K562 (cell line): ENCODE measurements at regions not wholly inside any gene's neighbourhood (a gene's known extent, or its start where the extent isn't known, plus 50 kb on each side); places are given as distances from the start of the nearest gene placed in this dataset.
"Not testable (repeated sequence)": the region's sequence is repeated elsewhere in the genome, so short reads cannot be mapped to it uniquely, and the experiment has no call there.

Experiments used
- ATAC-seq: fragments of 200-7000 bp; cut with Tn5 transposase; 3 replicates; pipeline ENCODE4 v1.9.1; 2020; ENCODE audit warnings: moderate library complexity
- BruUV-seq: library from RNA; stranded (reverse); fragments of 400-500 nt; replicated peaks from 2 replicates; lab custom pipeline; 2021; lab: Mats Ljungman, UMichigan
- CTCF ChIA-PET: fragments of 300-600 bp; formaldehyde crosslinking; extraction: SDS; loops from one replicate; lab custom pipeline; 2021; ENCODE audit warnings: low intra/inter-chr PET ratio; lab: Yijun Ruan, JAX
- POLR2A ChIA-PET: fragments of 300-600, 350-650 bp; sonication (Branson Sonifier 250); formaldehyde crosslinking; extraction: SDS; loops from one replicate; lab custom pipeline; 2021; ENCODE audit warnings: antibody characterized with exemption, inconsistent platforms; lab: Yijun Ruan, JAX
- DNase-seq, 4 experiments: peaks; one replicate each; pipeline versions ENCODE4 v3.0.0 to v3.0.0-alpha.2; 2011 to 2018; ENCODE audit warnings: low spot score in 3 of 4, mixed read lengths in 3 of 4; ENCODE audit errors: extremely low read depth in 1 of 4
- FAIRE-seq: peaks from 2 replicates; lab custom pipeline; 2011; peaks lifted over from hg19 to GRCh38; lab: Jason Lieb, UNC
- H2AFZ ChIP-seq: 2 replicates; pipeline ENCODE4 v1.6.0; 2011; ENCODE audit warnings: low read depth, low read length, control low read depth, inconsistent platforms
- H3K27ac ChIP-seq: fragments of 200-600 bp; 3 replicates; pipeline ENCODE4 v1.8.0; 2011; ENCODE audit warnings: low read depth, mild to moderate bottlenecking, control low read depth, inconsistent platforms, low read length, moderate library complexity, mixed read lengths; ENCODE audit errors: extremely low read depth
- H3K27me3 ChIP-seq, 2 experiments: fragments of 300-600 bp in 1 of 2; 2 replicates in 1 of 2; 3 replicates in 1 of 2; pipeline versions ENCODE4 v1.6.0 to v1.8.0; 2011; ENCODE audit warnings: inconsistent platforms in 2 of 2, low read length in 2 of 2, mild to moderate bottlenecking in 1 of 2, mixed read lengths in 1 of 2, moderate library complexity in 1 of 2; ENCODE audit not compliant: control insufficient read depth in 2 of 2, insufficient read depth in 2 of 2
- H3K36me3 ChIP-seq: fragments of 300-600 bp; 3 replicates; pipeline ENCODE4 v1.8.0; 2011; ENCODE audit warnings: mild to moderate bottlenecking, low read length, inconsistent platforms; ENCODE audit not compliant: control insufficient read depth, insufficient read depth
- H3K4me1 ChIP-seq, 2 experiments: fragments of 200-600 bp in 1 of 2; replicated peaks in 1 of 2; 2 replicates in 1 of 2; 3 replicates in 1 of 2; pipeline versions ENCODE4 v1.5.1 to v1.8.0; 2011; ENCODE audit warnings: inconsistent platforms in 2 of 2, low read length in 2 of 2, mild to moderate bottlenecking in 1 of 2, mixed read lengths in 1 of 2, moderate library complexity in 1 of 2; ENCODE audit not compliant: control insufficient read depth in 2 of 2, insufficient read depth in 2 of 2
- H3K4me2 ChIP-seq: 2 replicates; pipeline ENCODE4 v1.6.1; 2011; ENCODE audit warnings: low read length, control low read depth, inconsistent platforms, mixed read lengths; ENCODE audit not compliant: insufficient read depth
- H3K4me3 ChIP-seq: fragments of 200-600 bp; sonication (generic), shearing (Covaris generic); 2 replicates; pipeline ENCODE4 v1.5.1; 2016; ENCODE audit warnings: control low read depth, inconsistent platforms
- H3K79me2 ChIP-seq: fragments of 200-600 bp; 3 replicates; pipeline ENCODE4 v1.8.0; 2011; ENCODE audit warnings: low read length, inconsistent platforms; ENCODE audit not compliant: control insufficient read depth, insufficient read depth
- H3K9ac ChIP-seq, 2 experiments: 2 replicates each; pipeline versions ENCODE4 v1.6.0 to v1.6.1; 2011; ENCODE audit warnings: low read depth in 2 of 2, low read length in 2 of 2, control low read depth in 1 of 2, inconsistent platforms in 1 of 2, mild to moderate bottlenecking in 1 of 2, mixed read lengths in 1 of 2; ENCODE audit not compliant: insufficient read depth in 1 of 2
- H3K9me1 ChIP-seq: one replicate; pipeline ENCODE4 v1.6.0; 2011; ENCODE audit warnings: inconsistent platforms, mild to moderate bottlenecking, low read length, moderate library complexity; ENCODE audit not compliant: control insufficient read depth, insufficient read depth
- H3K9me3 ChIP-seq: replicated peaks from 2 replicates; pipeline ENCODE4 v1.5.1; 2011; ENCODE audit warnings: low read depth, low read length, inconsistent platforms; ENCODE audit not compliant: control insufficient read depth, insufficient read depth
- H4K20me1 ChIP-seq: replicated peaks from 2 replicates; pipeline ENCODE4 v1.6.1; 2011; ENCODE audit warnings: low read length, inconsistent platforms, mixed read lengths; ENCODE audit not compliant: control insufficient read depth, insufficient read depth
- ARID1B ChIP-seq: fragments of 450-650 bp; IDR thresholded peaks from 2 replicates; pipeline ENCODE4 v1.6.1; 2016; ENCODE audit warnings: antibody characterized with exemption, mild to moderate bottlenecking, inconsistent platforms
- HES1 ChIP-seq: fragments of 450-650 bp; IDR thresholded peaks from 2 replicates; pipeline ENCODE4 v1.6.1; 2016; ENCODE audit warnings: low read depth, mild to moderate bottlenecking, moderate library complexity
- TBP ChIP-seq: optimal IDR thresholded peaks from 2 replicates; pipeline ENCODE3; 2011; ENCODE audit warnings: low read depth, low read length, improper control_type of control experiment
- ZNF354B ChIP-seq: fragments of 250-450 bp; sonication (Bioruptor Pico); IDR thresholded peaks from 2 replicates; pipeline ENCODE4 v1.4.0; 2020
- ZNF507 ChIP-seq: conservative IDR thresholded peaks from 2 replicates; pipeline ENCODE4 v1.6.1; 2017; ENCODE audit warnings: missing genetic modification characterization, missing compliant biosample characterization
- WGBS: fragments of 100-300 bp; shearing (Covaris generic); methylation state at CpG from one replicate; pipeline ENCODE4 v1.1.6; 2016; ENCODE audit warnings: low coverage, mixed read lengths; ENCODE audit not compliant: insufficient coverage; ENCODE audit errors: missing lambda C conversion rate; 5-methylcytosine and 5-hydroxymethylcytosine counted together
- in situ Hi-C: fragments of 300-500 bp; cut with MboI; formaldehyde crosslinking; loops from 4 replicates; pipeline ENCODE4 v1.15.0; 2018; ENCODE audit warnings: inconsistent platforms, mixed read lengths
- intact Hi-C: fragments of 100-400 bp; cut with micrococcal nuclease; formaldehyde crosslinking; loops from 2 replicates; pipeline ENCODE4 v1.14.2; 2022
- TF ChIP-seq, protein P1 (sequence below): fragments of 250-450 bp; sonication (Bioruptor Pico); IDR thresholded peaks from 2 replicates; pipeline ENCODE4 v1.8.0; 2022; ENCODE audit warnings: moderate library complexity, mild to moderate bottlenecking, inconsistent platforms

GRCh38 chrX:11022588-11022987 is 88.5 kb upstream of the HCCS start:
- H3K4me2 ChIP-seq, H3K36me3 ChIP-seq, BruUV-seq, H3K4me3 ChIP-seq, H3K27me3 ChIP-seq, ATAC-seq, H4K20me1 ChIP-seq, FAIRE-seq, H3K9ac ChIP-seq, in situ Hi-C loops, POLR2A ChIA-PET, intact Hi-C loops, H3K27ac ChIP-seq, H3K79me2 ChIP-seq, CTCF ChIA-PET, H3K9me3 ChIP-seq, DNase-seq, H3K4me1 ChIP-seq, H2AFZ ChIP-seq, H3K9me1 ChIP-seq: not testable (repeated sequence)
- TF ChIP-seq ZNF507 (tag) = peak; percentile 67

GRCh38 chrX:11039926-11040325 is 71.2 kb upstream of the HCCS start:
- Histone ChIP-seq H3K79me2 (no peaks in the 10 kb centered on the region), H2AFZ (no peak overlapping the region), H3K4me1 (no peaks in the 10 kb centered on the region), H3K27me3 (no peaks in the 10 kb centered on the region), H3K4me3 (no peak overlapping the region), H3K4me2 (no peak overlapping the region), H3K9ac (no peak overlapping the region), H3K9me3 (no peaks in the 10 kb centered on the region), H3K27ac (no peak overlapping the region), H3K9me1 (no peaks in the 10 kb centered on the region), H4K20me1 (no peaks in the 10 kb centered on the region), H3K36me3 (no peaks in the 10 kb centered on the region)
- 33% methylated on average over 1 of the region's 1 CpG for WGBS
- in situ Hi-C loops = no loop called here
- ATAC-seq (no peak), FAIRE-seq (no peak), DNase-seq (no peak)
- ChIA-PET POLR2A (no interaction called here), CTCF (no interaction called here)
- intact Hi-C loops = no loop called here
- no TSS peak for BruUV-seq
- TF ChIP-seq ZNF354B (no peak), TBP (no peak), ARID1B (no peak), HES1 (no peak)
- TF ChIP-seq, protein P1, sequence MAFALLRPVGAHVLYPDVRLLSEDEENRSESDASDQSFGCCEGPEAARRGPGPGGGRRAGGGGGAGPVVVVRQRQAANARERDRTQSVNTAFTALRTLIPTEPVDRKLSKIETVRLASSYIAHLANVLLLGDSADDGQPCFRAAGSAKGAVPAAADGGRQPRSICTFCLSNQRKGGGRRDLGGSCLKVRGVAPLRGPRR (CRISPR knock-in tag) = no peak
